WTC11 (cell line): ENCODE measurements at regions not wholly inside any gene's neighbourhood (a gene's known extent, or its start where the extent isn't known, plus 50 kb on each side); places are given as distances from the start of the nearest gene placed in this dataset.

Experiments used
- ATAC-seq: fragments of 200-7000 bp; cut with Tn5 transposase; 2 replicates; pipeline ENCODE4 v1.10.0; 2021; ENCODE audit warnings: mild to moderate bottlenecking, moderate library complexity
- CTCF ChIA-PET: fragments of 300-600 bp; sonication (Branson Sonifier 250); formaldehyde crosslinking; loops from one replicate; lab custom pipeline; 2021; ENCODE audit warnings: antibody characterized with exemption; lab: Charles Lee
- POLR2A ChIA-PET: fragments of 350-600 bp; sonication (Branson Sonifier 250); formaldehyde crosslinking; loops from one replicate; lab custom pipeline; 2021; ENCODE audit warnings: antibody characterized with exemption; lab: Charles Lee
- DNase-seq: peaks from one replicate; pipeline ENCODE4 v3.0.0; 2021; ENCODE audit warnings: low spot score
- H3K27ac Mint-ChIP-seq: 2 replicates; pipeline ENCODE4 v1.8.0; 2021; ENCODE audit warnings: mixed read lengths
- H3K27me3 Mint-ChIP-seq: 2 replicates; pipeline ENCODE4 v1.8.0; 2021; ENCODE audit warnings: low read depth, mild to moderate bottlenecking, moderate library complexity, mixed read lengths
- H3K36me3 Mint-ChIP-seq: 2 replicates; pipeline ENCODE4 v1.8.0; 2021; ENCODE audit warnings: mixed read lengths
- H3K4me1 Mint-ChIP-seq: 2 replicates; pipeline ENCODE4 v1.8.0; 2022; ENCODE audit warnings: mixed read lengths
- H3K4me3 Mint-ChIP-seq: 2 replicates; pipeline ENCODE4 v1.8.0; 2021; ENCODE audit warnings: mild to moderate bottlenecking, moderate library complexity, mixed read lengths
- H3K9me3 Mint-ChIP-seq: 2 replicates; pipeline ENCODE4 v1.8.0; 2021; ENCODE audit warnings: mixed read lengths
- NFE2L1 ChIP-seq: sonication (generic); formaldehyde crosslinking; IDR thresholded peaks from 2 replicates; pipeline ENCODE4 v1.8.1; 2023; ENCODE audit warnings: missing genetic modification reagents
- NR3C1 ChIP-seq: sonication (generic); formaldehyde crosslinking; conservative IDR thresholded peaks from 2 replicates; pipeline ENCODE4 v1.8.1; 2023; ENCODE audit warnings: low read depth, mild to moderate bottlenecking, missing genetic modification reagents
- PRRX2 ChIP-seq: fragments of 250-450 bp; sonication (Bioruptor Pico); IDR thresholded peaks from 2 replicates; pipeline ENCODE4 v1.8.0; 2021; ENCODE audit warnings: mild to moderate bottlenecking
- RELA ChIP-seq: sonication (generic); formaldehyde crosslinking; IDR thresholded peaks from 2 replicates; pipeline ENCODE4 v1.8.1; 2022; ENCODE audit warnings: missing genetic modification reagents, mild to moderate bottlenecking, borderline replicate concordance
- RORB ChIP-seq: fragments of 250-450 bp; sonication (Bioruptor Pico); IDR thresholded peaks from 2 replicates; pipeline ENCODE4 v1.9.0; 2021; ENCODE audit warnings: mild to moderate bottlenecking
- TCF7 ChIP-seq: sonication (generic); formaldehyde crosslinking; IDR thresholded peaks from 2 replicates; pipeline ENCODE4 v1.8.0; 2022; ENCODE audit warnings: mild to moderate bottlenecking, low read depth, missing genetic modification reagents, moderate library complexity
- ZBTB21 ChIP-seq: sonication (generic); formaldehyde crosslinking; IDR thresholded peaks from 2 replicates; pipeline ENCODE4 v1.8.1; 2023; ENCODE audit warnings: mild to moderate bottlenecking, missing genetic modification reagents, borderline replicate concordance
- ZNF121 ChIP-seq: sonication (generic); formaldehyde crosslinking; IDR thresholded peaks from 2 replicates; pipeline ENCODE4 v1.8.0; 2023; ENCODE audit warnings: missing genetic modification reagents
- ZNF138 ChIP-seq: sonication (generic); formaldehyde crosslinking; conservative IDR thresholded peaks from 2 replicates; pipeline ENCODE4 v1.8.1; 2022; ENCODE audit warnings: mild to moderate bottlenecking, moderate library complexity, missing genetic modification reagents
- ZNF396 ChIP-seq: fragments of 250-450 bp; sonication (Bioruptor Pico); IDR thresholded peaks from 2 replicates; pipeline ENCODE4 v1.8.0; 2021; ENCODE audit warnings: mild to moderate bottlenecking, moderate library complexity, borderline replicate concordance
- TF ChIP-seq, protein P1 (sequence below): sonication (generic); formaldehyde crosslinking; IDR thresholded peaks from 2 replicates; pipeline ENCODE4 v1.8.0; 2023; ENCODE audit warnings: missing genetic modification reagents, mild to moderate bottlenecking, borderline replicate concordance
- TF ChIP-seq, protein P2 (sequence below): sonication (generic); formaldehyde crosslinking; IDR thresholded peaks from 2 replicates; pipeline ENCODE4 v1.8.1; 2023; ENCODE audit warnings: mild to moderate bottlenecking, missing genetic modification reagents
- TF ChIP-seq, protein P3 (sequence below): sonication (generic); formaldehyde crosslinking; IDR thresholded peaks from 2 replicates; pipeline ENCODE4 v1.8.0; 2022; ENCODE audit warnings: missing genetic modification reagents
- TF ChIP-seq, protein P4 (sequence below): sonication (generic); formaldehyde crosslinking; IDR thresholded peaks from 2 replicates; pipeline ENCODE4 v1.8.0; 2022; ENCODE audit warnings: mild to moderate bottlenecking, missing genetic modification reagents
- TF ChIP-seq, protein P5 (sequence below): fragments of 250-450 bp; sonication (Bioruptor Pico); IDR thresholded peaks from 2 replicates; pipeline ENCODE4 v1.9.0; 2021; ENCODE audit warnings: mild to moderate bottlenecking, borderline replicate concordance
- TF ChIP-seq, protein P6 (sequence below): sonication (generic); formaldehyde crosslinking; conservative IDR thresholded peaks from 2 replicates; pipeline ENCODE4 v1.8.1; 2022; ENCODE audit warnings: mild to moderate bottlenecking, missing genetic modification reagents

DNA sequence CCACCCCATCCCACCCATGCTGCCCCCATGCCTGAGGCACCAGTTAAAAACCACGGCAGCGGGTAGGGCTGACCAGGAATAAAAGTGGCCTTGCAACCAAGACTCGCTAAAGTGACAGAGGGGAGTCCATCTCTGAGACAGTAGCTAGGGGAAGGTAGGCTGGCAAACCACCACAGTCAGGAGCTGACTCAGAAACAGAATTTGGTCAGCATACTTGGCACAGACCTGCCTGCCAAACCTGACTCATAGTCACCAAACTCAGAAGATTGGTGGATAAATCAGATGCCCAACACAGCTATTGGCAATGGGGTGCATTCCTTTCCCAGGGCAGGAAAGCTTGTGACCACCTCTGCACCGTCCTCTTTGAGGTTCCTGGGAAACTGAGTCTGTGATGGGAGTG lies 193.8 kb downstream of the BCOR start (continued):
- TF ChIP-seq, protein P1, sequence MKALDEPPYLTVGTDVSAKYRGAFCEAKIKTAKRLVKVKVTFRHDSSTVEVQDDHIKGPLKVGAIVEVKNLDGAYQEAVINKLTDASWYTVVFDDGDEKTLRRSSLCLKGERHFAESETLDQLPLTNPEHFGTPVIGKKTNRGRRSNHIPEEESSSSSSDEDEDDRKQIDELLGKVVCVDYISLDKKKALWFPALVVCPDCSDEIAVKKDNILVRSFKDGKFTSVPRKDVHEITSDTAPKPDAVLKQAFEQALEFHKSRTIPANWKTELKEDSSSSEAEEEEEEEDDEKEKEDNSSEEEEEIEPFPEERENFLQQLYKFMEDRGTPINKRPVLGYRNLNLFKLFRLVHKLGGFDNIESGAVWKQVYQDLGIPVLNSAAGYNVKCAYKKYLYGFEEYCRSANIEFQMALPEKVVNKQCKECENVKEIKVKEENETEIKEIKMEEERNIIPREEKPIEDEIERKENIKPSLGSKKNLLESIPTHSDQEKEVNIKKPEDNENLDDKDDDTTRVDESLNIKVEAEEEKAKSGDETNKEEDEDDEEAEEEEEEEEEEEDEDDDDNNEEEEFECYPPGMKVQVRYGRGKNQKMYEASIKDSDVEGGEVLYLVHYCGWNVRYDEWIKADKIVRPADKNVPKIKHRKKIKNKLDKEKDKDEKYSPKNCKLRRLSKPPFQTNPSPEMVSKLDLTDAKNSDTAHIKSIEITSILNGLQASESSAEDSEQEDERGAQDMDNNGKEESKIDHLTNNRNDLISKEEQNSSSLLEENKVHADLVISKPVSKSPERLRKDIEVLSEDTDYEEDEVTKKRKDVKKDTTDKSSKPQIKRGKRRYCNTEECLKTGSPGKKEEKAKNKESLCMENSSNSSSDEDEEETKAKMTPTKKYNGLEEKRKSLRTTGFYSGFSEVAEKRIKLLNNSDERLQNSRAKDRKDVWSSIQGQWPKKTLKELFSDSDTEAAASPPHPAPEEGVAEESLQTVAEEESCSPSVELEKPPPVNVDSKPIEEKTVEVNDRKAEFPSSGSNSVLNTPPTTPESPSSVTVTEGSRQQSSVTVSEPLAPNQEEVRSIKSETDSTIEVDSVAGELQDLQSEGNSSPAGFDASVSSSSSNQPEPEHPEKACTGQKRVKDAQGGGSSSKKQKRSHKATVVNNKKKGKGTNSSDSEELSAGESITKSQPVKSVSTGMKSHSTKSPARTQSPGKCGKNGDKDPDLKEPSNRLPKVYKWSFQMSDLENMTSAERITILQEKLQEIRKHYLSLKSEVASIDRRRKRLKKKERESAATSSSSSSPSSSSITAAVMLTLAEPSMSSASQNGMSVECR: no peak

DNA sequence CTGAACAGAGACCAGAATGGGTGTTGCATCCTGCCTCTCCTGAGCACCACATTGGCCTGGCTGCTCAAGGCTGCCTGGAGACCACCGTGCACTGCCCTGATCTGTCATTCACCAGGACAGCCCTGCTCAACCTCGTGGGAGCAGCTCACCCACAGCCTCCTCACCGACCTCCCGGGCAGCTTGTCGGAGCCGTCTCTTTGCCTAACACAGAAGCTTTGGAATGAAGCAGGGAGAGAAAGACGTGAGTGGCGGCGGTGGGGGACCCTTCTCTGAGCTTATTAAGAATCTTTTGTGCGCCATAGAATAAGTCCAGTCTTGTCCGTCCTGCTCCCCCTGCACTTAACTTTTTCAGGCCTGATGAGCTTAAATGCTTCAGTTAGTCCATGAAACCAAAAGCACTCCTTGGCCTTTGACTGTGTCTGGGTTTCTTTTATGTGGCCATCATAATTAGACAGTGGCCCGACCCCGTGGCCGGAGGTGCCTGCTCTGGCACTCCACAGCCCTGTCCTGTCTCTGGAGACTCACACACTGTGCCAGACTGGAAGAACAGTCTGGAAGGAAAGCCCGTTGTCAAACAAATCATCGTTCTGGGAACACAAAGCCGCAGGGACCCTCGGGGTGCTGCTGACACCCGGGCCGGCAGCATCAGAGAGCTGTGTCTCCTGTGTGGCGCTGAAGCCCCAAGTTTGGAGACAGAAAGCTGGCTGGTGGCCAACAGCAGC lies 192.8 kb downstream of the BCOR start:
- no peak overlapping the region for H3K4me3 Mint-ChIP-seq
- TF ChIP-seq NR3C1 (CRISPR knock-in tag) (no peak), ZNF138 (CRISPR knock-in tag) (no peak)
- no peak overlapping the region for H3K27ac Mint-ChIP-seq
- H3K9me3 Mint-ChIP-seq: no peaks in the 10 kb centered on the region
- H3K36me3 Mint-ChIP-seq: no peaks in the 10 kb centered on the region
- ChIA-PET CTCF (no interaction called here), POLR2A (no interaction called here)
- DNase-seq (no peak), ATAC-seq (no peak)
- peaks cover 16% of the 10 kb centered on the region for H3K27me3 Mint-ChIP-seq
- peaks cover 23% of the 10 kb centered on the region for H3K4me1 Mint-ChIP-seq

DNA sequence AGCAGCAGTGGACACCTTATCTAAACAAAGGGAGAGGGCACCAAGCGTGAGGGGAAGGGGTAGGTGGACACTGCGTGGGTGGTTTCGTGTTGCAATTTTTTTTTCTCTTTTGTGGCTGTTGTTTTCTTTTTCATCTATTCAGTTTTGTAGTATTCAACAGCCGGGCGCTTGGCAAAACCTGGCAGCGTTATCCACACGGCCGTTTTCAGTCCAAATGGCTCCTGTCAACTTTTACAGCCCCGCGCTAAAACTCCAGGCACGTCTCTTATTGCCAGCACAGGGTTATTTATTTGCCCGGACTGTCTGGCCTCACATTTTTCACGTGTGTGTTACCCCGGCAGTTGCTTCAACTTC lies 192.2 kb downstream of the BCOR start:
- Mint-ChIP-seq H3K27ac (no peak overlapping the region), H3K27me3 (peaks cover 16% of the 10 kb centered on the region), H3K9me3 (no peaks in the 10 kb centered on the region)
- ChIA-PET POLR2A (no interaction called here), CTCF (no interaction called here)
- ATAC-seq (no peak), DNase-seq (no peak)
- TF ChIP-seq, protein P2, sequence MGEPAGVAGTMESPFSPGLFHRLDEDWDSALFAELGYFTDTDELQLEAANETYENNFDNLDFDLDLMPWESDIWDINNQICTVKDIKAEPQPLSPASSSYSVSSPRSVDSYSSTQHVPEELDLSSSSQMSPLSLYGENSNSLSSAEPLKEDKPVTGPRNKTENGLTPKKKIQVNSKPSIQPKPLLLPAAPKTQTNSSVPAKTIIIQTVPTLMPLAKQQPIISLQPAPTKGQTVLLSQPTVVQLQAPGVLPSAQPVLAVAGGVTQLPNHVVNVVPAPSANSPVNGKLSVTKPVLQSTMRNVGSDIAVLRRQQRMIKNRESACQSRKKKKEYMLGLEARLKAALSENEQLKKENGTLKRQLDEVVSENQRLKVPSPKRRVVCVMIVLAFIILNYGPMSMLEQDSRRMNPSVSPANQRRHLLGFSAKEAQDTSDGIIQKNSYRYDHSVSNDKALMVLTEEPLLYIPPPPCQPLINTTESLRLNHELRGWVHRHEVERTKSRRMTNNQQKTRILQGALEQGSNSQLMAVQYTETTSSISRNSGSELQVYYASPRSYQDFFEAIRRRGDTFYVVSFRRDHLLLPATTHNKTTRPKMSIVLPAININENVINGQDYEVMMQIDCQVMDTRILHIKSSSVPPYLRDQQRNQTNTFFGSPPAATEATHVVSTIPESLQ: no peak
- no peak for TF ChIP-seq PRRX2 (CRISPR knock-in tag)
- no peak for TF ChIP-seq ZNF396 (CRISPR knock-in tag)
- TF ChIP-seq, protein P3, sequence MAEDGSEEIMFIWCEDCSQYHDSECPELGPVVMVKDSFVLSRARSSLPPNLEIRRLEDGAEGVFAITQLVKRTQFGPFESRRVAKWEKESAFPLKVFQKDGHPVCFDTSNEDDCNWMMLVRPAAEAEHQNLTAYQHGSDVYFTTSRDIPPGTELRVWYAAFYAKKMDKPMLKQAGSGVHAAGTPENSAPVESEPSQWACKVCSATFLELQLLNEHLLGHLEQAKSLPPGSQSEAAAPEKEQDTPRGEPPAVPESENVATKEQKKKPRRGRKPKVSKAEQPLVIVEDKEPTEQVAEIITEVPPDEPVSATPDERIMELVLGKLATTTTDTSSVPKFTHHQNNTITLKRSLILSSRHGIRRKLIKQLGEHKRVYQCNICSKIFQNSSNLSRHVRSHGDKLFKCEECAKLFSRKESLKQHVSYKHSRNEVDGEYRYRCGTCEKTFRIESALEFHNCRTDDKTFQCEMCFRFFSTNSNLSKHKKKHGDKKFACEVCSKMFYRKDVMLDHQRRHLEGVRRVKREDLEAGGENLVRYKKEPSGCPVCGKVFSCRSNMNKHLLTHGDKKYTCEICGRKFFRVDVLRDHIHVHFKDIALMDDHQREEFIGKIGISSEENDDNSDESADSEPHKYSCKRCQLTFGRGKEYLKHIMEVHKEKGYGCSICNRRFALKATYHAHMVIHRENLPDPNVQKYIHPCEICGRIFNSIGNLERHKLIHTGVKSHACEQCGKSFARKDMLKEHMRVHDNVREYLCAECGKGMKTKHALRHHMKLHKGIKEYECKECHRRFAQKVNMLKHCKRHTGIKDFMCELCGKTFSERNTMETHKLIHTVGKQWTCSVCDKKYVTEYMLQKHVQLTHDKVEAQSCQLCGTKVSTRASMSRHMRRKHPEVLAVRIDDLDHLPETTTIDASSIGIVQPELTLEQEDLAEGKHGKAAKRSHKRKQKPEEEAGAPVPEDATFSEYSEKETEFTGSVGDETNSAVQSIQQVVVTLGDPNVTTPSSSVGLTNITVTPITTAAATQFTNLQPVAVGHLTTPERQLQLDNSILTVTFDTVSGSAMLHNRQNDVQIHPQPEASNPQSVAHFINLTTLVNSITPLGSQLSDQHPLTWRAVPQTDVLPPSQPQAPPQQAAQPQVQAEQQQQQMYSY (CRISPR knock-in tag): no peak
- TF ChIP-seq, protein P4, sequence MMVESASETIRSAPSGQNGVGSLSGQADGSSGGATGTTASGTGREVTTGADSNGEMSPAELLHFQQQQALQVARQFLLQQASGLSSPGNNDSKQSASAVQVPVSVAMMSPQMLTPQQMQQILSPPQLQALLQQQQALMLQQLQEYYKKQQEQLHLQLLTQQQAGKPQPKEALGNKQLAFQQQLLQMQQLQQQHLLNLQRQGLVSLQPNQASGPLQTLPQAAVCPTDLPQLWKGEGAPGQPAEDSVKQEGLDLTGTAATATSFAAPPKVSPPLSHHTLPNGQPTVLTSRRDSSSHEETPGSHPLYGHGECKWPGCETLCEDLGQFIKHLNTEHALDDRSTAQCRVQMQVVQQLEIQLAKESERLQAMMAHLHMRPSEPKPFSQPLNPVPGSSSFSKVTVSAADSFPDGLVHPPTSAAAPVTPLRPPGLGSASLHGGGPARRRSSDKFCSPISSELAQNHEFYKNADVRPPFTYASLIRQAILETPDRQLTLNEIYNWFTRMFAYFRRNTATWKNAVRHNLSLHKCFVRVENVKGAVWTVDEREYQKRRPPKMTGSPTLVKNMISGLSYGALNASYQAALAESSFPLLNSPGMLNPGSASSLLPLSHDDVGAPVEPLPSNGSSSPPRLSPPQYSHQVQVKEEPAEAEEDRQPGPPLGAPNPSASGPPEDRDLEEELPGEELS (CRISPR knock-in tag): no peak
- TF ChIP-seq, protein P5, sequence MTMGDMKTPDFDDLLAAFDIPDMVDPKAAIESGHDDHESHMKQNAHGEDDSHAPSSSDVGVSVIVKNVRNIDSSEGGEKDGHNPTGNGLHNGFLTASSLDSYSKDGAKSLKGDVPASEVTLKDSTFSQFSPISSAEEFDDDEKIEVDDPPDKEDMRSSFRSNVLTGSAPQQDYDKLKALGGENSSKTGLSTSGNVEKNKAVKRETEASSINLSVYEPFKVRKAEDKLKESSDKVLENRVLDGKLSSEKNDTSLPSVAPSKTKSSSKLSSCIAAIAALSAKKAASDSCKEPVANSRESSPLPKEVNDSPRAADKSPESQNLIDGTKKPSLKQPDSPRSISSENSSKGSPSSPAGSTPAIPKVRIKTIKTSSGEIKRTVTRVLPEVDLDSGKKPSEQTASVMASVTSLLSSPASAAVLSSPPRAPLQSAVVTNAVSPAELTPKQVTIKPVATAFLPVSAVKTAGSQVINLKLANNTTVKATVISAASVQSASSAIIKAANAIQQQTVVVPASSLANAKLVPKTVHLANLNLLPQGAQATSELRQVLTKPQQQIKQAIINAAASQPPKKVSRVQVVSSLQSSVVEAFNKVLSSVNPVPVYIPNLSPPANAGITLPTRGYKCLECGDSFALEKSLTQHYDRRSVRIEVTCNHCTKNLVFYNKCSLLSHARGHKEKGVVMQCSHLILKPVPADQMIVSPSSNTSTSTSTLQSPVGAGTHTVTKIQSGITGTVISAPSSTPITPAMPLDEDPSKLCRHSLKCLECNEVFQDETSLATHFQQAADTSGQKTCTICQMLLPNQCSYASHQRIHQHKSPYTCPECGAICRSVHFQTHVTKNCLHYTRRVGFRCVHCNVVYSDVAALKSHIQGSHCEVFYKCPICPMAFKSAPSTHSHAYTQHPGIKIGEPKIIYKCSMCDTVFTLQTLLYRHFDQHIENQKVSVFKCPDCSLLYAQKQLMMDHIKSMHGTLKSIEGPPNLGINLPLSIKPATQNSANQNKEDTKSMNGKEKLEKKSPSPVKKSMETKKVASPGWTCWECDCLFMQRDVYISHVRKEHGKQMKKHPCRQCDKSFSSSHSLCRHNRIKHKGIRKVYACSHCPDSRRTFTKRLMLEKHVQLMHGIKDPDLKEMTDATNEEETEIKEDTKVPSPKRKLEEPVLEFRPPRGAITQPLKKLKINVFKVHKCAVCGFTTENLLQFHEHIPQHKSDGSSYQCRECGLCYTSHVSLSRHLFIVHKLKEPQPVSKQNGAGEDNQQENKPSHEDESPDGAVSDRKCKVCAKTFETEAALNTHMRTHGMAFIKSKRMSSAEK (CRISPR knock-in tag): no peak
- TF ChIP-seq RELA (CRISPR knock-in tag): no peak
- no peak for TF ChIP-seq NFE2L1 (CRISPR knock-in tag)
- TF ChIP-seq TCF7: no peak
- TF ChIP-seq, protein P6, sequence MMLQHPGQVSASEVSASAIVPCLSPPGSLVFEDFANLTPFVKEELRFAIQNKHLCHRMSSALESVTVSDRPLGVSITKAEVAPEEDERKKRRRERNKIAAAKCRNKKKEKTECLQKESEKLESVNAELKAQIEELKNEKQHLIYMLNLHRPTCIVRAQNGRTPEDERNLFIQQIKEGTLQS (CRISPR knock-in tag): no peak
- TF ChIP-seq ZBTB21 (CRISPR knock-in tag): no peak
- no peak for TF ChIP-seq ZNF121 (CRISPR knock-in tag)
- TF ChIP-seq RORB (CRISPR knock-in tag): no peak
- TF ChIP-seq, all 79 proteins: peak for 0
- H3K4me3 Mint-ChIP-seq: no peak overlapping the region
- no peaks in the 10 kb centered on the region for H3K36me3 Mint-ChIP-seq
- H3K4me1 Mint-ChIP-seq: peaks cover 19% of the 10 kb centered on the region
